ENCODE measurements at regions not wholly inside any gene's neighbourhood (a gene's known extent, or its start where the extent isn't known, plus 50 kb on each side); places are given as distances from the start of the nearest gene placed in this dataset.
"Not testable (repeated sequence)": the region's sequence is repeated elsewhere in the genome, so short reads cannot be mapped to it uniquely, and the experiment has no call there.

DNA sequence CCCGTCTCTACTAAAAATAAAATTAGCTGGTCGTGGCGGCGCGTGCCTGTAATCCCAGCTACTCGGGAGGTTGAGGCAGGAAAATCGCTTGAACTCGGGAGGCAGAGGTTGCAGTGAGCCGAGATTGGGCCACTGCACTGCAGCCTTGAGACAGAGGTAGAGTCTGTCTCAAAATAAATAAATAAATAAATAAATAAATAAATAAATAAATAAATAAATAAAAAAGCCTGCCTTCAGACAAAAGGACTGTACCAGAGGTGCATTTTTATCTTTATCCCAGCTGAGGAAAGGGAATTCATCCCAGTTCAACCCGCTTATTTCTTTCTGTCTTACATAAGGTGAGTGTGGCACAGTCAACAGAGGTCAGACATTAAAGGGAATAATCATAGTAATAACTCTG lies 141.6 kb upstream of the ZNF804A start:
- not testable (repeated sequence) for TF ChIP-seq EZH2 (IDR thresholded peaks at IDR 0.05; ENCODE audit: insufficient read depth, poor library complexity, severe bottlenecking); EZH2phosphoT487 (IDR thresholded peaks at IDR 0.05; ENCODE audit: insufficient read depth, low read depth)

All from GM23248 (cell line).